ENCODE measurements at regions not wholly inside any gene's neighbourhood (a gene's known extent, or its start where the extent isn't known, plus 50 kb on each side); places are given as distances from the start of the nearest gene placed in this dataset.

DNA sequence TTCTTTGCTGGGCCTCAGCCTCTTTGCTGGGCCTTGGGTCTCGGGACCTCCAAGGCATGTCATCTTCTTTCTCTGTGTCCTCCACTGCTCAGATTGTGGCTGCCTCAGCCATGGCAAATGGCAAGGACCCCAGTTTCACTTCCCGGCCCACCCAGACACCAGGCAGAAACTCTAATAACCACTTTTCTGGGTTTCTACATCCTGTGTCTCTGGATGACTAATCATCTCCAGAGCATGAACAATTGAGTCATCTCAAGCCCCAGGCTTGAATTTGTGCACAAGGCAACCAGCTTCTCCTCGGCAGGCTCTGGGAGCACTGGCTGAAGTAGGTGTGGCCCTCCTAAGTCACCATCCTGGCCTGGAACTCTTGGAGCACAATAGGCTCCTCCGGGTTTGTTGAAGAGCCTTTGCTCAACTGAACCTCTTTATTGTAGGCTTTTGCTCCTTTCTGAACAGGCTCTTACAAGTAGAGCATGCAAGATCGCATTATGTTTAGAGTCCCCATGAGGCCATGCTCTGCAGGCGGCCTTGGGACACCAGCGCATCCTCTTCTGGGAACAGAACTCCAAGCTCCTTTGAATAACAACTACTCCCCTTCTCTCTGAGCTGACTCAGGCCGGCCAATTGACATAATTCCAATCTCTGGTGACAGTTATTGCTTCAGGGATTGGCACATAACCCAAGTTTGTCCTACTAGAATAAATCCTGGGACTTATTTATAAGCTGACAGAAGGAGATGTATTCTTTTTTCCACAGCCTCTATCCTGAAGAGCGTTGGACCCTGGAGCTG is 218.1 kb downstream of the WDR11 start:
- TF ChIP-seq, protein P1, sequence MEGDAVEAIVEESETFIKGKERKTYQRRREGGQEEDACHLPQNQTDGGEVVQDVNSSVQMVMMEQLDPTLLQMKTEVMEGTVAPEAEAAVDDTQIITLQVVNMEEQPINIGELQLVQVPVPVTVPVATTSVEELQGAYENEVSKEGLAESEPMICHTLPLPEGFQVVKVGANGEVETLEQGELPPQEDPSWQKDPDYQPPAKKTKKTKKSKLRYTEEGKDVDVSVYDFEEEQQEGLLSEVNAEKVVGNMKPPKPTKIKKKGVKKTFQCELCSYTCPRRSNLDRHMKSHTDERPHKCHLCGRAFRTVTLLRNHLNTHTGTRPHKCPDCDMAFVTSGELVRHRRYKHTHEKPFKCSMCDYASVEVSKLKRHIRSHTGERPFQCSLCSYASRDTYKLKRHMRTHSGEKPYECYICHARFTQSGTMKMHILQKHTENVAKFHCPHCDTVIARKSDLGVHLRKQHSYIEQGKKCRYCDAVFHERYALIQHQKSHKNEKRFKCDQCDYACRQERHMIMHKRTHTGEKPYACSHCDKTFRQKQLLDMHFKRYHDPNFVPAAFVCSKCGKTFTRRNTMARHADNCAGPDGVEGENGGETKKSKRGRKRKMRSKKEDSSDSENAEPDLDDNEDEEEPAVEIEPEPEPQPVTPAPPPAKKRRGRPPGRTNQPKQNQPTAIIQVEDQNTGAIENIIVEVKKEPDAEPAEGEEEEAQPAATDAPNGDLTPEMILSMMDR (IDR thresholded peaks at IDR 0.05; ENCODE audit: insufficient read depth, low read depth, low read length), result no peak
- no peak for TF ChIP-seq EZH2 (IDR thresholded peaks at IDR 0.05; ENCODE audit: insufficient read depth, low read length)

Measured in astrocyte (in vitro differentiated cells and primary cell).